ENCODE measurements at regions not wholly inside any gene's neighbourhood (a gene's known extent, or its start where the extent isn't known, plus 50 kb on each side); places are given as distances from the start of the nearest gene placed in this dataset.

GRCh38 chr6:97732045-97732444 is 449.0 kb upstream of the MMS22L start:
- H3K27me3 ChIP-seq = no peaks in the 10 kb centered on the region

GRCh38 chr6:97757575-97757974 is 474.6 kb upstream of the MMS22L start:
- Histone ChIP-seq H3K4me1 (no peaks in the 10 kb centered on the region), H3K36me3 (no peaks in the 10 kb centered on the region), H3K27ac (no peak overlapping the region), H3K27me3 (no peaks in the 10 kb centered on the region), H3K9me3 (no peaks in the 10 kb centered on the region), H3K4me3 (no peak overlapping the region)
- ATAC-seq = no peak
- WGBS, 4 donors = 65 to 68% (median 67%) methylated on average over 3 of the region's 3 CpGs
- TF ChIP-seq, protein P1, sequence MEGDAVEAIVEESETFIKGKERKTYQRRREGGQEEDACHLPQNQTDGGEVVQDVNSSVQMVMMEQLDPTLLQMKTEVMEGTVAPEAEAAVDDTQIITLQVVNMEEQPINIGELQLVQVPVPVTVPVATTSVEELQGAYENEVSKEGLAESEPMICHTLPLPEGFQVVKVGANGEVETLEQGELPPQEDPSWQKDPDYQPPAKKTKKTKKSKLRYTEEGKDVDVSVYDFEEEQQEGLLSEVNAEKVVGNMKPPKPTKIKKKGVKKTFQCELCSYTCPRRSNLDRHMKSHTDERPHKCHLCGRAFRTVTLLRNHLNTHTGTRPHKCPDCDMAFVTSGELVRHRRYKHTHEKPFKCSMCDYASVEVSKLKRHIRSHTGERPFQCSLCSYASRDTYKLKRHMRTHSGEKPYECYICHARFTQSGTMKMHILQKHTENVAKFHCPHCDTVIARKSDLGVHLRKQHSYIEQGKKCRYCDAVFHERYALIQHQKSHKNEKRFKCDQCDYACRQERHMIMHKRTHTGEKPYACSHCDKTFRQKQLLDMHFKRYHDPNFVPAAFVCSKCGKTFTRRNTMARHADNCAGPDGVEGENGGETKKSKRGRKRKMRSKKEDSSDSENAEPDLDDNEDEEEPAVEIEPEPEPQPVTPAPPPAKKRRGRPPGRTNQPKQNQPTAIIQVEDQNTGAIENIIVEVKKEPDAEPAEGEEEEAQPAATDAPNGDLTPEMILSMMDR (IDR thresholded peaks at IDR 0.05) = no peak
- no peak for TF ChIP-seq POLR2A (IDR thresholded peaks at IDR 0.05)
- no peak for DNase-seq
- intact Hi-C loops (cut with DNase I) = no loop called here

More at GRCh38 chr6:97732045-97732444, 449.0 kb upstream of the MMS22L start:
- intact Hi-C loops (cut with DNase I) = no loop called here
- Histone ChIP-seq H3K4me3 (no peak overlapping the region), H3K9me3 (no peaks in the 10 kb centered on the region), H3K4me1 (no peaks in the 10 kb centered on the region), H3K27ac (no peak overlapping the region), H3K36me3 (no peaks in the 10 kb centered on the region)
- 55 to 68% (median 64%) methylated on average over 3 of the region's 3 CpGs for WGBS, 4 donors
- ATAC-seq (no peak), DNase-seq (no peak)
- TF ChIP-seq, protein P1 (IDR thresholded peaks at IDR 0.05) = no peak
- no peak for TF ChIP-seq POLR2A (IDR thresholded peaks at IDR 0.05)

- TF ChIP-seq, protein P1 (IDR thresholded peaks at IDR 0.05) = no peak
- no peak for TF ChIP-seq POLR2A (IDR thresholded peaks at IDR 0.05)
- Histone ChIP-seq H3K27ac (no peak overlapping the region), H3K27me3 (no peaks in the 10 kb centered on the region), H3K4me3 (no peak overlapping the region), H3K4me1 (no peaks in the 10 kb centered on the region), H3K9me3 (peaks cover 0 to 4% (median 0%) of the 10 kb centered on the region in 12 donors), H3K36me3 (no peaks in the 10 kb centered on the region)
- ATAC-seq (no peak), DNase-seq (no peak)
- intact Hi-C loops (cut with DNase I) = no loop called here
- 58 to 70% (median 65%) methylated on average over 1 of the region's 1 CpG for WGBS, 4 donors
Observed at GRCh38 chr6:97765461-97765860, 482.4 kb upstream of the MMS22L start.

DNA sequence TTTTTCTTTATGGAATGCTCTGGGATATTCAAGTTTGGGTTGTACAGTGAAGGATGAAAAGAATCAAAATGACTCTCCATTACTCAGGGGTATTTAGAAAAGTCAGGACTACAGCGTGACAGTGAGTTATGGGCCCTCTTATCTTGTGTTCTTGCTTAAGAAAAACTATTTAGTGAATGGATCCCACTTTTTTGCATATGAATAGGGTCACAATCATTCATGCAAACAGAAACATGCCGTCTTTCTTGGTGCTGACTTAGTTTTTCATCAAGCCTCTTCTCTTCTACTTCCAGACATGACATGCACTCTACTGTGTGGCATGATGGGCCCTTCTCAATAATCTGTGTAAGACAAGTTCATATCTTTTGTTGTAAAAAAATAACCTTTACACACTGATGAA is 488.4 kb upstream of the MMS22L start:
- ATAC-seq (no peak), DNase-seq (no peak)
- TF ChIP-seq POLR2A (IDR thresholded peaks at IDR 0.05) = no peak
- TF ChIP-seq, protein P1 (IDR thresholded peaks at IDR 0.05) = no peak
- no peaks in the 10 kb centered on the region for H3K36me3 ChIP-seq
- H3K4me1 ChIP-seq = no peaks in the 10 kb centered on the region
- intact Hi-C loops (cut with DNase I) = no loop called here
- no peaks in the 10 kb centered on the region for H3K27me3 ChIP-seq
- H3K9me3 ChIP-seq = peaks cover 0 to 4% (median 0%) of the 10 kb centered on the region in 12 donors
- H3K27ac ChIP-seq = no peak overlapping the region
- 42 to 68% (median 58%) methylated on average over 2 of the region's 2 CpGs for WGBS, 4 donors
- H3K4me3 ChIP-seq = no peak overlapping the region
